ENCODE measurements at regions not wholly inside any gene's neighbourhood (a gene's known extent, or its start where the extent isn't known, plus 50 kb on each side); places are given as distances from the start of the nearest gene placed in this dataset.

- Histone ChIP-seq H3K4me2 (no peak overlapping the region), H3K9me3 (ENCODE audit: low read depth) (no peaks in the 10 kb centered on the region), H3K9ac (no peak overlapping the region), H3K27ac (no peak overlapping the region), H3F3A (ENCODE audit: low read depth) (no peaks in the 10 kb centered on the region), H3K27me3 (no peaks in the 10 kb centered on the region), H3K36me3 (no peaks in the 10 kb centered on the region), H3K4me1 (no peaks in the 10 kb centered on the region), H3K4me3 (no peak overlapping the region), H4K20me1 (ENCODE audit: low read depth) (no peaks in the 10 kb centered on the region), H2AFZ (replicated peaks) (no peak overlapping the region), H3K79me2 (ENCODE audit: low read depth) (no peaks in the 10 kb centered on the region)
- no peak overlapping the region for H3K4me3 Mint-ChIP-seq
- no peaks in the 10 kb centered on the region for H3K4me1 Mint-ChIP-seq
- H3K36me3 Mint-ChIP-seq, result no peaks in the 10 kb centered on the region
- H3K27me3 Mint-ChIP-seq (ENCODE audit: insufficient read depth, low read depth), result no peaks in the 10 kb centered on the region
- no peak for DNase-seq (ENCODE audit: low spot score)
- no peak for TF ChIP-seq EZH2 (IDR thresholded peaks at IDR 0.05)
- no peak for TF ChIP-seq EZH2phosphoT487 (IDR thresholded peaks at IDR 0.05)
- H3K27ac Mint-ChIP-seq, result no peak overlapping the region
- H3K9me3 Mint-ChIP-seq, result no peaks in the 10 kb centered on the region
Measured at GRCh38 chr13:108408672-108409071, 139.2 kb downstream of the TNFSF13B start.

DNA sequence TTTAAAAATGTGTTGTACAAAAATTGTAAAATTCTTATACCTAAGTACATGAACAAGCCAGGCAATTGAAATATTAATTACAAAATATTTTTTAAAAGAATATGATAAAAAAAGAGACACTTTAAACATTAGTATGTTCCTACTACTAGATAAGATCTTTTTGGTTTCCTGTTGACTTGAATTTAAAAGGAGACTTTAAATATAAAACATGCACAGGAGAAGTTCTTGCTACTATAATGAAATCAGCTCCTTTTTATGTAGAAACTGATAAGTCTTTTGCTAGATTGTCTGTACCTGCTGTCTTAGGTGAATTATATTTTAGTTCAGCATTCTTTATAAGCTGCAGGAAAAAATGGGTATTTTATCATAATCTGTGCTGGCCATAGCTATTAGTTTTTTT is 140.2 kb downstream of the TNFSF13B start:
- no peaks in the 10 kb centered on the region for H3K4me1 ChIP-seq

DNA sequence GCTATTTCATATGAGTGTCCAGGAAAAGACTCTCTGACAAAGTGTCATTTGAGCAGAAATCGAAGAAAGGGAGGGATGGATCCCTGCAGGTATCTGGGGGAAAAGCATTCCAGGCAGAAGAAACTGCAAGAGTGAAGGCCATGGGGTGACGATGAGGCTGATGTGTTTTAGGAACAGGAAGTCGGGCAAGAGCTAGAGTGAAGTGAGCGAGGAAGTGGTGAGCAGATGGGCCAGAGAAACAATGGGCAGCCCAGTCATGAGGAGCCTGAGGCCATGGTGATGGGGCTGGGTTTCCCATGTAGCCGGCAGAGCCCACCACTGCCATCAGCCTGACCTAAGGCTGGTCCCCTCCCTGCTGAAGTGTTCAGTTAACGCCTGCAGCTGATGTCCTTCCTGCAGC is 150.2 kb downstream of the TNFSF13B start:
- Histone ChIP-seq H3K9me3 (ENCODE audit: low read depth) (no peaks in the 10 kb centered on the region), H3K4me3 (no peak overlapping the region), H3K27me3 (no peaks in the 10 kb centered on the region), H3K9ac (no peak overlapping the region), H3K36me3 (no peaks in the 10 kb centered on the region), H3K79me2 (ENCODE audit: low read depth) (no peaks in the 10 kb centered on the region), H2AFZ (replicated peaks) (no peak overlapping the region), H4K20me1 (ENCODE audit: low read depth) (no peaks in the 10 kb centered on the region), H3K4me1 (no peaks in the 10 kb centered on the region), H3F3A (ENCODE audit: low read depth) (no peaks in the 10 kb centered on the region), H3K4me2 (no peak overlapping the region), H3K27ac (no peak overlapping the region)
- TF ChIP-seq CTCF (IDR thresholded peaks at IDR 0.05), result no peak
- TF ChIP-seq EZH2phosphoT487 (IDR thresholded peaks at IDR 0.05), result no peak
- TF ChIP-seq EZH2 (IDR thresholded peaks at IDR 0.05), result no peak
- Mint-ChIP-seq H3K4me3 (no peak overlapping the region), H3K4me1 (no peaks in the 10 kb centered on the region), H3K9me3 (no peaks in the 10 kb centered on the region), H3K27me3 (ENCODE audit: insufficient read depth, low read depth) (peaks cover 3% of the 10 kb centered on the region), H3K36me3 (no peaks in the 10 kb centered on the region), H3K27ac (no peak overlapping the region)
- DNase-seq (ENCODE audit: low spot score), result no peak

More for the DNA sequence above, 140.2 kb downstream of the TNFSF13B start:
- no peaks in the 10 kb centered on the region for H3K36me3 Mint-ChIP-seq
- H3K27me3 Mint-ChIP-seq (ENCODE audit: insufficient read depth, low read depth), result no peaks in the 10 kb centered on the region
- Histone ChIP-seq H3K4me3 (no peak overlapping the region), H3K27ac (no peak overlapping the region), H3F3A (ENCODE audit: low read depth) (no peaks in the 10 kb centered on the region), H3K9me3 (ENCODE audit: low read depth) (no peaks in the 10 kb centered on the region), H3K4me2 (no peak overlapping the region), H3K27me3 (no peaks in the 10 kb centered on the region), H3K36me3 (no peaks in the 10 kb centered on the region), H2AFZ (replicated peaks) (no peak overlapping the region), H3K79me2 (ENCODE audit: low read depth) (no peaks in the 10 kb centered on the region), H4K20me1 (ENCODE audit: low read depth) (no peaks in the 10 kb centered on the region), H3K9ac (no peak overlapping the region)
- H3K27ac Mint-ChIP-seq, result no peak overlapping the region
- H3K4me3 Mint-ChIP-seq, result no peak overlapping the region
- no peak for TF ChIP-seq CTCF (IDR thresholded peaks at IDR 0.05)
- no peak for TF ChIP-seq EZH2phosphoT487 (IDR thresholded peaks at IDR 0.05)
- no peak for DNase-seq (ENCODE audit: low spot score)
- H3K9me3 Mint-ChIP-seq, result no peaks in the 10 kb centered on the region
- H3K4me1 Mint-ChIP-seq, result no peaks in the 10 kb centered on the region

DNA sequence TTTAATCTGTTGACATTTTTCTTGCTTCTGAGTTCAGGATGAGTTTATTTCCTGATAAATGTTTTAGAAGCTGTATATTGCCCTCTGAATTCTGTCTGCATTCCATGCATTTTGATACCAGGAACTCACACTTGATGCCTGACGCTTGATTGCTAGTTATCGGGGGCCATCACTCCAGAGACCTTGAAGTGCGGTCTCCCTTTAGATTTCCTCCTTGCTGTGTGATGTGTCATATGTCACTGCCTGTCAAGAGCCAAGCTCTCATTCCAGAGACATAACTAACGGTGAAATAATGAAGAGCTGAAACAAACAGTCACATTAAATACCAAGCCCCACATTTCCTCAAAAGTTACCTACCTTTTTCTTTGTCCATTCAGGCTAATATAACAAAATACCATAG is 155.5 kb downstream of the TNFSF13B start:
- Histone ChIP-seq H3F3A (ENCODE audit: low read depth) (no peaks in the 10 kb centered on the region), H3K9ac (no peak overlapping the region), H3K27me3 (no peaks in the 10 kb centered on the region), H2AFZ (replicated peaks) (no peak overlapping the region), H3K9me3 (ENCODE audit: low read depth) (no peaks in the 10 kb centered on the region), H3K36me3 (no peaks in the 10 kb centered on the region), H3K79me2 (ENCODE audit: low read depth) (no peaks in the 10 kb centered on the region), H4K20me1 (ENCODE audit: low read depth) (no peaks in the 10 kb centered on the region), H3K4me3 (no peak overlapping the region), H3K27ac (no peak overlapping the region), H3K4me1 (no peaks in the 10 kb centered on the region), H3K4me2 (no peak overlapping the region)
- no peak for TF ChIP-seq EZH2 (IDR thresholded peaks at IDR 0.05)
- TF ChIP-seq CTCF (IDR thresholded peaks at IDR 0.05), result no peak
- no peak for TF ChIP-seq EZH2phosphoT487 (IDR thresholded peaks at IDR 0.05)
- no peak overlapping the region for H3K27ac Mint-ChIP-seq
- H3K27me3 Mint-ChIP-seq (ENCODE audit: insufficient read depth, low read depth), result no peaks in the 10 kb centered on the region
- H3K4me1 Mint-ChIP-seq, result no peaks in the 10 kb centered on the region
- no peak for DNase-seq (ENCODE audit: low spot score)
- no peaks in the 10 kb centered on the region for H3K9me3 Mint-ChIP-seq
- no peaks in the 10 kb centered on the region for H3K36me3 Mint-ChIP-seq
- H3K4me3 Mint-ChIP-seq, result no peak overlapping the region

Measured in neural progenitor cell (in vitro differentiated cells).